CD14-positive monocyte (primary cell): ENCODE measurements at regions not wholly inside any gene's neighbourhood (a gene's known extent, or its start where the extent isn't known, plus 50 kb on each side); places are given as distances from the start of the nearest gene placed in this dataset.

Experiments used
- DNase-seq, 3 donors: peaks; one replicate each; pipeline ENCODE4 v3.0.0-alpha.2; 2011 to 2022
- H2AFZ ChIP-seq: 2 replicates; pipeline ENCODE4 v1.6.0; 2012; ENCODE audit warnings: mild to moderate bottlenecking, low read depth, low read length, inconsistent platforms; ENCODE audit not compliant: insufficient read depth, poor library complexity, severe bottlenecking
- H3K27ac ChIP-seq, 2 donors: 1 replicate in 1 of 2; 2 replicates in 1 of 2; pipeline ENCODE4 v1.5.1; 2012 to 2013; ENCODE audit warnings: low read length in 2 of 2, control low read depth in 1 of 2, inconsistent platforms in 1 of 2, low read depth in 1 of 2, mild to moderate bottlenecking in 1 of 2
- H3K27me3 ChIP-seq, 2 donors: one replicate each; pipeline versions ENCODE4 v1.6.0 to v1.6.1; 2011 to 2013; ENCODE audit warnings: low read length in 2 of 2; ENCODE audit not compliant: control insufficient read depth in 2 of 2, insufficient read depth in 2 of 2
- H3K36me3 ChIP-seq, 2 donors: replicated peaks in 1 of 2; 1 replicate in 1 of 2; 2 replicates in 1 of 2; pipeline versions ENCODE4 v1.5.1 to v1.6.1; 2012 to 2013; ENCODE audit warnings: low read length in 2 of 2, control low read depth in 1 of 2, inconsistent platforms in 1 of 2, mild to moderate bottlenecking in 1 of 2; ENCODE audit not compliant: insufficient read depth in 2 of 2, control insufficient read depth in 1 of 2
- H3K4me1 ChIP-seq, 2 donors: 1 replicate in 1 of 2; 2 replicates in 1 of 2; pipeline versions ENCODE4 v1.5.1 to v1.6.1; 2012 to 2013; ENCODE audit warnings: low read length in 2 of 2, control low read depth in 1 of 2, inconsistent platforms in 1 of 2, mild to moderate bottlenecking in 1 of 2, moderate library complexity in 1 of 2; ENCODE audit not compliant: insufficient read depth in 2 of 2, control insufficient read depth in 1 of 2
- H3K4me2 ChIP-seq: replicated peaks from 2 replicates; pipeline ENCODE3; 2012; ENCODE audit warnings: low read length, moderate library complexity, mild to moderate bottlenecking; ENCODE audit not compliant: poor library complexity, severe bottlenecking; ENCODE audit errors: extremely low read depth
- H3K4me3 ChIP-seq, 3 experiments: fragments of 200-600 bp in 1 of 3; sonication (generic) in 1 of 3; replicated peaks in 1 of 3; 1 replicate in 2 of 3; 2 replicates in 1 of 3; pipeline ENCODE4 v1.5.1; 2011 to 2013; ENCODE audit warnings: low read length in 3 of 3, mild to moderate bottlenecking in 3 of 3, control low read depth in 2 of 3, low read depth in 2 of 3, inconsistent platforms in 1 of 3, moderate library complexity in 1 of 3
- H3K79me2 ChIP-seq: 2 replicates; pipeline ENCODE4 v1.6.0; 2012; ENCODE audit warnings: mild to moderate bottlenecking, control low read depth, inconsistent platforms, low read length, moderate library complexity; ENCODE audit not compliant: insufficient read depth
- H3K9ac ChIP-seq: 2 replicates; pipeline ENCODE4 v1.6.0; 2017; ENCODE audit warnings: low read length, mild to moderate bottlenecking; ENCODE audit not compliant: insufficient read depth, poor library complexity, severe bottlenecking
- H3K9me3 ChIP-seq, 2 donors: replicated peaks in 1 of 2; 1 replicate in 1 of 2; 2 replicates in 1 of 2; pipeline versions ENCODE4 v1.5.1 to v1.6.1; 2012 to 2013; ENCODE audit warnings: low read length in 2 of 2, control low read depth in 1 of 2; ENCODE audit not compliant: control insufficient read depth in 1 of 2, insufficient read depth in 1 of 2
- H4K20me1 ChIP-seq: 2 replicates; pipeline ENCODE4 v1.6.0; 2012; ENCODE audit warnings: mild to moderate bottlenecking, low read length, control low read depth, moderate library complexity; ENCODE audit not compliant: insufficient read depth
- H3K27ac Mint-ChIP-seq, 7 donors: one replicate each; pipeline ENCODE4 v1.8.0; 2020; ENCODE audit warnings: mild to moderate bottlenecking in 7 of 7, mixed read lengths in 7 of 7, moderate library complexity in 6 of 7, inconsistent platforms in 2 of 7
- H3K27me3 Mint-ChIP-seq, 3 donors: one replicate each; pipeline ENCODE4 v1.8.0; 2021 to 2022; ENCODE audit warnings: low read depth in 3 of 3, mild to moderate bottlenecking in 3 of 3, mixed read lengths in 3 of 3, moderate library complexity in 3 of 3, inconsistent platforms in 1 of 3
- H3K36me3 Mint-ChIP-seq, 2 donors: one replicate each; pipeline ENCODE4 v1.8.0; 2020; ENCODE audit warnings: mixed read lengths in 2 of 2, inconsistent platforms in 1 of 2, mild to moderate bottlenecking in 1 of 2
- H3K4me1 Mint-ChIP-seq: one replicate; pipeline ENCODE4 v1.8.0; 2020; ENCODE audit warnings: mild to moderate bottlenecking, mixed read lengths
- H3K4me3 Mint-ChIP-seq, 2 donors: one replicate each; pipeline ENCODE4 v1.8.0; 2020; ENCODE audit warnings: mild to moderate bottlenecking in 2 of 2, mixed read lengths in 2 of 2, moderate library complexity in 1 of 2
- H3K9me3 Mint-ChIP-seq, 7 donors: one replicate each; pipeline ENCODE4 v1.8.0; 2020 to 2022; ENCODE audit warnings: mixed read lengths in 7 of 7, mild to moderate bottlenecking in 6 of 7, moderate library complexity in 6 of 7, inconsistent platforms in 2 of 7
- WGBS: methylation state at CpG from one replicate; pipeline ENCODE4 v1.1.5; 2013; ENCODE audit warnings: missing lambda C conversion rate; ENCODE audit not compliant: insufficient coverage; 5-methylcytosine and 5-hydroxymethylcytosine counted together
- intact Hi-C, 2 donors: fragments of 100-400 bp; cut with micrococcal nuclease; formaldehyde crosslinking; loops; one replicate each; pipeline versions ENCODE4 v1.15.0 to v1.15.1; 2023
- TF ChIP-seq, protein P1 (sequence below): fragments of 200-600 bp; IDR thresholded peaks from one replicate; pipeline ENCODE4 v1.8.0; 2022; ENCODE audit warnings: antibody characterized with exemption, mild to moderate bottlenecking

GRCh38 chr9:100852088-100852487 lies 176.4 kb upstream of the PLPPR1 start:
- H3K27me3 ChIP-seq = no peaks in the 10 kb centered on the region
- H4K20me1 ChIP-seq = no peaks in the 10 kb centered on the region
- H3K27ac Mint-ChIP-seq = no peak overlapping the region
- H3K36me3 Mint-ChIP-seq = no peaks in the 10 kb centered on the region
- peaks cover 0 to 3% (median 0%) of the 10 kb centered on the region in 3 donors for H3K27me3 Mint-ChIP-seq
- H3K9me3 ChIP-seq = no peaks in the 10 kb centered on the region
- no peaks in the 10 kb centered on the region for H3K4me1 ChIP-seq
- no peak overlapping the region for H3K4me3 Mint-ChIP-seq
- H2AFZ ChIP-seq = no peak overlapping the region
- no peak overlapping the region for H3K4me2 ChIP-seq
- H3K4me3 ChIP-seq = no peak overlapping the region
- 41% methylated on average over 3 of the region's 4 CpGs for WGBS
- no peaks in the 10 kb centered on the region for H3K36me3 ChIP-seq
- H3K9ac ChIP-seq = no peak overlapping the region
- TF ChIP-seq, protein P1, sequence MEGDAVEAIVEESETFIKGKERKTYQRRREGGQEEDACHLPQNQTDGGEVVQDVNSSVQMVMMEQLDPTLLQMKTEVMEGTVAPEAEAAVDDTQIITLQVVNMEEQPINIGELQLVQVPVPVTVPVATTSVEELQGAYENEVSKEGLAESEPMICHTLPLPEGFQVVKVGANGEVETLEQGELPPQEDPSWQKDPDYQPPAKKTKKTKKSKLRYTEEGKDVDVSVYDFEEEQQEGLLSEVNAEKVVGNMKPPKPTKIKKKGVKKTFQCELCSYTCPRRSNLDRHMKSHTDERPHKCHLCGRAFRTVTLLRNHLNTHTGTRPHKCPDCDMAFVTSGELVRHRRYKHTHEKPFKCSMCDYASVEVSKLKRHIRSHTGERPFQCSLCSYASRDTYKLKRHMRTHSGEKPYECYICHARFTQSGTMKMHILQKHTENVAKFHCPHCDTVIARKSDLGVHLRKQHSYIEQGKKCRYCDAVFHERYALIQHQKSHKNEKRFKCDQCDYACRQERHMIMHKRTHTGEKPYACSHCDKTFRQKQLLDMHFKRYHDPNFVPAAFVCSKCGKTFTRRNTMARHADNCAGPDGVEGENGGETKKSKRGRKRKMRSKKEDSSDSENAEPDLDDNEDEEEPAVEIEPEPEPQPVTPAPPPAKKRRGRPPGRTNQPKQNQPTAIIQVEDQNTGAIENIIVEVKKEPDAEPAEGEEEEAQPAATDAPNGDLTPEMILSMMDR = no peak
- peaks cover 0 to 4% (median 0%) of the 10 kb centered on the region in 7 donors for H3K9me3 Mint-ChIP-seq
- no peaks in the 10 kb centered on the region for H3K79me2 ChIP-seq
- no peak for DNase-seq
- intact Hi-C loops = no loop called here
- H3K27ac ChIP-seq = no peak overlapping the region
- no peaks in the 10 kb centered on the region for H3K4me1 Mint-ChIP-seq

DNA sequence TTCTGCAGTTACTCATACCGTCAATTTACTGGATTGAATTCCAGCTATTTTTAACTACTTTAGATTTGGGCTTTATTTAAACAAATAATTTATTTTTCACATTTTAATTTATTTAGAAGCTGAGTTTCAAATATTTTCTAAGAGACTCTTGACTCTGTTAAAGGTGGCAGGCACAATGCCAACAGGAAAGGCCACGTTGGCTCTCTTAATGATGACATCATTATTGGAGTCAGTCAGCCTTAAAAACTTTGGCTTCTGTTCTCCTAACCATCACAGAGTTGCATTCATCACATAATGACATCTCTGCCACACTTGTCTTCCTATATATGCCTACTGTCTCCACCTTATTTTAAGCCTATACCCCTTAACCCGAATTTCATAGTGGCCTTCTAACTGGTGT lies 172.3 kb upstream of the PLPPR1 start:
- Histone ChIP-seq H4K20me1 (no peaks in the 10 kb centered on the region), H3K36me3 (no peaks in the 10 kb centered on the region), H3K9me3 (peaks cover 0 to 2% of the 10 kb centered on the region in 2 donors), H3K79me2 (no peaks in the 10 kb centered on the region), H3K4me1 (no peaks in the 10 kb centered on the region), H3K4me3 (no peak overlapping the region), H3K27ac (no peak overlapping the region), H3K27me3 (no peaks in the 10 kb centered on the region), H2AFZ (no peak overlapping the region), H3K9ac (no peak overlapping the region), H3K4me2 (no peak overlapping the region)
- WGBS = 18% methylated on average over 1 of the region's 3 CpGs
- Mint-ChIP-seq H3K36me3 (no peaks in the 10 kb centered on the region), H3K9me3 (peaks cover 0 to 6% (median 1%) of the 10 kb centered on the region in 7 donors), H3K27me3 (peaks cover 0 to 3% (median 0%) of the 10 kb centered on the region in 3 donors), H3K4me3 (no peak overlapping the region), H3K27ac (no peak overlapping the region), H3K4me1 (no peaks in the 10 kb centered on the region)
- no peak for DNase-seq
- intact Hi-C loops = no loop called here
- TF ChIP-seq, protein P1 = no peak
